SH-SY5Y (cell line): ENCODE measurements at regions not wholly inside any gene's neighbourhood (a gene's known extent, or its start where the extent isn't known, plus 50 kb on each side); places are given as distances from the start of the nearest gene placed in this dataset.

Source experiments
- GATA2 ChIP-seq: IDR thresholded peaks from 2 replicates; pipeline ENCODE4 v1.6.1; 2011; ENCODE audit warnings: mild to moderate bottlenecking, low read depth, low read length
- GATA3 ChIP-seq: IDR thresholded peaks from 2 replicates; pipeline ENCODE4 v1.6.1; 2011; ENCODE audit warnings: low read depth, mild to moderate bottlenecking, low read length, moderate library complexity

GRCh38 chr20:51199920-51200319 lies 177.0 kb upstream of the KCNG1 start:
- TF ChIP-seq GATA2: no peak
- no peak for TF ChIP-seq GATA3

DNA sequence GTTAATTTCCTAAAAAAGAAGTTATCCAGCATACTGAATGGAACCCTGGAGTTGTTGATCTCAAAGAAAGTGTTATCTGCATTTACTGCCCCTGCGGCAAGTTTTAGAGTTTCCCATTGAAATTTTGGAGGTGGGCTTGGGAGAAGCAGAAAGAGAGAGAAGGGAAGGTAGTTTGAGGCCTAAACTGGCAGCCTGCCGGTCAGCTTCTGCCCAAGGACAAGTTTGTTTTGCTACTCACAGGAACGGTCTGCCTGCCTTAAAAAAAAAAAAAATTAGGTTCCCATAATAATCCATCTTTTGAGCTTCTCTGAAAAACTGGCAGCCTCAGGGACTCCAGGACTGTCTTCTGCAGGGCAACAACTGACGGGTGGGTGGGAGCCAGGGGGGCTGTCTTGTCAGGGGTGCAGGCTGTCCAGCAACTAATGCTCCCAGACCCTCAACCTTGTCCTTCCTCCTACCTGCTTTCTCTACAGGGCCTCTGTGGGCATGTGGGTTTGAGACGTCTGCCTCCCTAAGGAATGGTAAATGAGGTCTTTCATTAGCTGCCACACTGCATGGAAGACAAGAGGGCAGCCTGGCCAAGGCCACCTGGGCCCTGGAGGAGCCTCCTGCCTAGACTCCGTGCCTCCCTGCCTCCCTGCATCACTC lies 176.1 kb upstream of the KCNG1 start:
- TF ChIP-seq GATA3: no peak
- TF ChIP-seq GATA2: no peak

GRCh38 chr20:51198238-51198637 lies 175.3 kb upstream of the KCNG1 start:
- TF ChIP-seq GATA3 (no peak), GATA2 (no peak)

- TF ChIP-seq GATA3: no peak
- no peak for TF ChIP-seq GATA2
These were observed 174.2 kb upstream of the KCNG1 start for GRCh38 chr20:51196991-51197651.

GRCh38 chr20:51195990-51196389 lies 173.1 kb upstream of the KCNG1 start:
- TF ChIP-seq GATA3 (no peak), GATA2 (no peak)

DNA sequence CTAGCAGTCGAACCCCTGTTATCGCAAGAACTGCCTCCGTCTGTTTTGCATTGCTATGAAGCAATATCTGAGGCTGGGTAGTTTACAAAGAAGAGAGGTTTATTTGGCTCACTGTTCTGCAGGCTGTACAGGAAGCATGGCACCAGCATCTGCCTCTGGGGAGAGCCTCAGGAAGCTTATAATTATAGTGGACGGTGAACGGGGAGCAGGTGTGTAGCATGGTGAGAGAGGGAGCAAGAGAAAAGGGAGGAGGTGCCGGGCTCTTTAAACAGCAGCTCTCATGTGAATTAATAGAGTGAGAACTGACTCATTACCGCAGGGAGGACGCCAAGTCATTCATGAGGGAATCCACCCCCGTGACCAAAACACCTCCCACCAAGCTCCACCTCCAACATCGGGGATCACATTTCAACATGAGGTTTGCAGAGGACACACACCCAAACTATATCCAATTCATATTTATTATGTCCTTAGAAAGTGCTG lies 172.6 kb upstream of the KCNG1 start:
- no peak for TF ChIP-seq GATA3
- TF ChIP-seq GATA2: no peak

DNA sequence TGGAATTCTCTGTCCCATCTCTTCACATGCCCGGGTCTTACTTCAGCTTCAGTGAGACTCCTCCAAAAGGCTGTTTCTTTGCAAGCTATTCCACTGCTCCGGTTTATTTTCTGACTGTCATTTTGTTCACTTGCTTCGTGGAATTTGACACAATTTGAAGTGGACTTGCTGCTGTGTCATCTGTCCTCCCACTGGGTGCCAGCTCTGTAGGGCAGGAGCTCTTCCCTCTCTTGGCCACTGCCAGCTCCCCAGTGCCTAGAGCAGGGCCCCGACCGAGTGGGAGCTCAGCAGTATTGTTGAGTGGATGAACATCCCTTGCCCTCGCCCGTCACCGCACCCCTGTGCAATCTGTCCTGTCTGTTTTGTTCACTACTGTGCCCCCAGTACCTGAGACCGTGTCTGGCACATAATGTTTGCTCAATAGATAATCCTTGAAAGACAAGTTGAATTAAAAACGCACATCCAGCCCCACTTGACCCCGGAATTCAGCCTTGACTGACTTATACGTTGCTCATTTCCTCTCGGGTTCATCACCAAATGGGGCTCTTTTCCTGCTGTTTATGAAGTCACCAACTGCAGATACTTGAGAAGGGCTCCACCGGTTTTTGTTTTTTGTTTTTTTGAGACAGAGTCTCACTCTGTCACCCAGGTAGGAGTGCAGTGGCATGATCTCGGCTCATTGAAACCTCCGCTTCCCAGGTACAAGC lies 170.3 kb upstream of the KCNG1 start:
- no peak for TF ChIP-seq GATA3

DNA sequence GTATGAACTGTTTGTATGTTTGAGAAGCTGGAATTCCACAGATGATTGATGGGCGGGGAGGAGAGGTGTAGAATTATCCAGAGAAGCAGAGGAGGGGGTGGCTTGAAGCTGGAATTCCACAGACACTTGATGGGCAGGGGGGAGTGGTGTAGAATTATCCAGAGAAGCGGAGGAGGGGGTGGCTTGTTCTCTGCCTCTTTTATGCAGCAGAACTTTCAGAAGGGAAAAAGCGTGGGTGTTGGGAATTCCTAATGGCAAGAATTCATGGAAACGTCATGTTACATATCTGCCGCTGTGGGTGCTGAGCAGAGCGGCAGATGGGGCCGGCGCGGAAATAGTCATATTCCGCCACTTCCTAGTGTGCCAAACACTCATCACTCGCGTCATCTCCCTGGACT lies 167.9 kb upstream of the KCNG1 start:
- TF ChIP-seq GATA2 (no peak), GATA3 (no peak)

- no peak for TF ChIP-seq GATA3
- TF ChIP-seq GATA2: no peak
These were observed 167.2 kb upstream of the KCNG1 start for GRCh38 chr20:51189814-51190782.

DNA sequence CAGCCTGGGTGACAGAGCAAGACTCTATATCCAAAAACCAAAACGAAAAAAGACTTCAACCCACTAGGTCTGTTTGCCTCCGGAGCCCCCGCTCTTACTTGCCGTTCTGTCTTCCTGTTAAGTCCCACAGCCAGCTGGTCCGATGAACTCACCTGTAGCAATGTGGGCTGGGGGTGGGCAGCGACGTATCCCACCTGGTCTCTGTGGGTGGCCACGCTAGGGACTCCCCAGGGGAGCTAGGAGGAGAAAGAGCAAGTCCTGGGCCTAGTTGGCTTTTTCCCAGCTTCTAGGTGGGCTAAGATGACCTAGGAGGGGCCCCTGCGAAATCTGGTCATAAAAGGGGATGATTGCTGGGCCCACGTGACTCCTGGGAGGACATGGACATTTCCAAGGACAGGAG lies 166.0 kb upstream of the KCNG1 start:
- TF ChIP-seq GATA2 (no peak), GATA3 (no peak)

GRCh38 chr20:51187261-51187660 lies 164.4 kb upstream of the KCNG1 start:
- no peak for TF ChIP-seq GATA3
- TF ChIP-seq GATA2: peak; percentile 65

- TF ChIP-seq GATA2 (no peak), GATA3 (no peak)
These were observed 163.0 kb upstream of the KCNG1 start for GRCh38 chr20:51185861-51186260.

DNA sequence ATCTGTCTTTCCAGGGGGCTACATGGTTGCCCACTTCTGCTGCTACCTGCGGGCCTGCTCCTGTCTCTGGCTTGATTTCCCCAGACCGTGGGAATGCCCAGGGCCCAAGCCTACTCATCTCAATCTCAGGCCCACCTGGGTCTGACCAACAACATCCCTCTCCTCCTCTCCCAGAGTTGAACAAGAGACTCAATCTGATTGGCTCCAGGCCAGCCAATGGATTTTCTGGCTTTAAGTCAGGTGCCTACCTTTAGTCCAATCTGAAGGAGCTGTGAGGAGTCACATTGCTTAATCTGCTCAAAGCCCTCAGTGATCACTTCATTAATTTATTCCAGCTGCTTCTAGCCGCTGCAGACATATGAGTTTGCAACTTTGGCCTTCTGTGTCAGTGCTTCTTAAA lies 162.4 kb upstream of the KCNG1 start:
- TF ChIP-seq GATA2 (no peak), GATA3 (no peak)

DNA sequence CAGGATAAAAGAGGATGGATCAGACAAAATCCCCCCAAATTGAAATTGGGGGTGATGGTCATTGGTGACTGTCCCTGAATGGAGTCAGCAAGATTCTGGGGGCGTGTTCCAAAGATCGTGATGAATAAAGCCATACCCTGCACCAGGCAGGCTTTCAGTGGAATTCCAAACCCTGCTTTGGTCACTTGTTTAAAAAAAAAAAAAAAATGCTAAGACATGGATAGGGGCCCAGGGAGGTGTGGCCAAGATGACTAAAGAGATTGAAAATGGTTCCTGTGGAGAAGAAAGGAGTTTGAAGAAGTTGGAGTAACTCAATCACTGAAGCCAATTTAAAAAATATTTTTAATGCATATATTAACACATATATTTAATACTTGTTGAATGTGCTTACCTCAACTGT lies 161.4 kb upstream of the KCNG1 start:
- no peak for TF ChIP-seq GATA2
- no peak for TF ChIP-seq GATA3

DNA sequence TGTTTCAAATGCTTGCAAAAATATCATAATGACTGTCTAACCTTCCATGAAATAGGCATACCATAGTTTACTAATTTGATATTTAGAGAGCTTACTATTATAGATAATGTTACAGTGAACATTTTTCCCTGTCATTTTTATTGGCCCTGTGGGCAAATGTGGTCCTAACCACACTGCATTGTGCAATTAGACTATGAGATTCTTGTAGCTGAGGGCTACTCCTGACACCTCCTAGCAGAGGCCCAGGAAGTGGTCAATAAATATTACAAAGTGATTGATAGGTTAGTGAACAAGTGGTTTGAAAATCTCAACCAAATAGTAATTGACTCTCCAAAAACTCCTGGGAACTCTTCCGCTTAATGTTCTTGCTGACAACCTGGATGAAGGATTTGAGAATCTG lies 160.5 kb upstream of the KCNG1 start:
- no peak for TF ChIP-seq GATA3
- no peak for TF ChIP-seq GATA2
